K562 (cell line): ENCODE measurements at regions not wholly inside any gene's neighbourhood (a gene's known extent, or its start where the extent isn't known, plus 50 kb on each side); places are given as distances from the start of the nearest gene placed in this dataset.
"Not testable (repeated sequence)": the region's sequence is repeated elsewhere in the genome, so short reads cannot be mapped to it uniquely, and the experiment has no call there.

Source experiments
- BCOR ChIP-seq: fragments of 450-650 bp; IDR thresholded peaks from 2 replicates; pipeline ENCODE4 v1.6.1; 2016
- CTCF ChIP-seq, 3 experiments: IDR thresholded peaks in 2 of 3; conservative IDR thresholded peaks in 1 of 3; 2 replicates each; pipeline ENCODE4 v1.5.1; 2011 to 2012; ENCODE audit warnings: low read length in 3 of 3, mild to moderate bottlenecking in 3 of 3, control low read depth in 2 of 3, improper control_type of control experiment in 1 of 3, inconsistent platforms in 1 of 3, low read depth in 1 of 3, mixed read lengths in 1 of 3, moderate library complexity in 1 of 3; ENCODE audit not compliant: insufficient read depth in 2 of 3
- ETS1 ChIP-seq: conservative IDR thresholded peaks from 2 replicates; pipeline ENCODE4 v1.6.1; 2011; ENCODE audit warnings: low read depth, mild to moderate bottlenecking, low read length; ENCODE audit not compliant: control insufficient read depth
- MYC ChIP-seq, 2 experiments: fragments of 250-450 bp in 1 of 2; sonication (Bioruptor Pico) in 1 of 2; IDR thresholded peaks; 2 replicates each; pipeline versions ENCODE4 v1.5.1 to v1.6.1; 2012 to 2021; ENCODE audit warnings: low read depth in 2 of 2, borderline replicate concordance in 1 of 2, improper control_type of control experiment in 1 of 2, low read length in 1 of 2, mild to moderate bottlenecking in 1 of 2, moderate library complexity in 1 of 2
- POLR2AphosphoS5 ChIP-seq: IDR thresholded peaks from 2 replicates; pipeline ENCODE4 v1.6.1; 2011; ENCODE audit warnings: mild to moderate bottlenecking, low read depth, low read length, moderate library complexity; ENCODE audit not compliant: control insufficient read depth, insufficient read depth
- PRDM10 ChIP-seq: fragments of 450-650 bp; IDR thresholded peaks from 2 replicates; pipeline ENCODE4 v1.6.1; 2018; ENCODE audit not compliant: partially characterized antibody
- TSHZ1 ChIP-seq: fragments of 250-450 bp; sonication (Bioruptor Pico); IDR thresholded peaks from 2 replicates; pipeline ENCODE4 v1.4.0; 2020; ENCODE audit warnings: mild to moderate bottlenecking, moderate library complexity
- ZNF436 ChIP-seq: fragments of 250-450, 450-650 bp; sonication (Bioruptor Pico); formaldehyde crosslinking; IDR thresholded peaks from 2 replicates; pipeline ENCODE4 v1.7.0; 2020; ENCODE audit warnings: mild to moderate bottlenecking
- TF ChIP-seq, protein P1 (sequence below): sonication (generic); formaldehyde crosslinking; IDR thresholded peaks from 2 replicates; pipeline ENCODE4 v1.9.0; 2022; ENCODE audit warnings: mild to moderate bottlenecking, missing genetic modification reagents

DNA sequence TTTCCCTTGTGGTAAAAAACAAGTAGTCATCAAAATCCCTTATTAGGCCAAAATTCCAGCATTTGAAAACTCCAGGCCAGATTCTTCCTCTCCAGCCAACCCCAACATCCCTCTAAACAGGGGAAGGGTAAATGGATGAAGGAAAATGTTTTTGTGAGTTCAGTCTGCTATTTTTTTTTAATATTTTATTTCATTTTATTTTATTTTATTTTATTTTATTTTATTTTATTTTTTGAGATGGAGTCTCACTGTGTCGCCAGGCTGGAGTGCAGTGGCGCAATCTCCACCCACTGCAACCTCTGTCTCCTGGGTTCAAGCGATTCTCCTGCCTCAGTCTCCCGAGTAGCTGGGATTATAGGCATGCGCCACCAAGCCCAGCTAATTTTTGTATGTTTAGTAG is 74.5 kb upstream of the CHST15 start:
- not testable (repeated sequence) for TF ChIP-seq CTCF (IDR thresholded peaks at IDR 0.05 in 2 of 3, conservative IDR thresholded peaks at IDR 0.05 in 1 of 3; ENCODE audit: insufficient read depth in 2 of 3, low read depth in 1 of 3, low read length in 3 of 3); ETS1; TSHZ1 (CRISPR knock-in tag); POLR2AphosphoS5; ZNF436 (CRISPR knock-in tag); MYC (IDR thresholded peaks at IDR 0.05; ENCODE audit: low read depth, low read length); MYC (CRISPR knock-in tag; IDR thresholded peaks at IDR 0.05; ENCODE audit: borderline replicate concordance, low read depth); PRDM10; BCOR
- TF ChIP-seq, protein P1, sequence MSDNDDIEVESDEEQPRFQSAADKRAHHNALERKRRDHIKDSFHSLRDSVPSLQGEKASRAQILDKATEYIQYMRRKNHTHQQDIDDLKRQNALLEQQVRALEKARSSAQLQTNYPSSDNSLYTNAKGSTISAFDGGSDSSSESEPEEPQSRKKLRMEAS (CRISPR knock-in tag) = not testable (repeated sequence)
